GM19372 (cell line): ENCODE measurements at regions not wholly inside any gene's neighbourhood (a gene's known extent, or its start where the extent isn't known, plus 50 kb on each side); places are given as distances from the start of the nearest gene placed in this dataset.
"Not testable (repeated sequence)": the region's sequence is repeated elsewhere in the genome, so short reads cannot be mapped to it uniquely, and the experiment has no call there.

Source experiments
- ATAC-seq: cut with Tn5 transposase; IDR thresholded peaks from one replicate; pipeline ENCODE4 v1.9.1; 2021; ENCODE audit warnings: mild to moderate bottlenecking, low read depth, moderate library complexity; ENCODE audit not compliant: unreplicated experiment

- no peak for ATAC-seq
These were observed 166.4 kb upstream of the GRIN3A start for GRCh38 chr9:101904845-101905244.

GRCh38 chr9:101902051-101902450 lies 163.6 kb upstream of the GRIN3A start:
- no peak for ATAC-seq

- ATAC-seq, result no peak
These were observed 158.7 kb upstream of the GRIN3A start for GRCh38 chr9:101897196-101897595.

GRCh38 chr9:101893661-101894646 lies 155.5 kb upstream of the GRIN3A start:
- no peak for ATAC-seq

- ATAC-seq, result no peak
These were observed 143.1 kb upstream of the GRIN3A start for GRCh38 chr9:101881508-101881907.

GRCh38 chr9:101880846-101881245 lies 142.4 kb upstream of the GRIN3A start:
- ATAC-seq, result no peak

- ATAC-seq, result no peak
These were observed 140.3 kb upstream of the GRIN3A start for GRCh38 chr9:101878734-101879133.

- ATAC-seq, result no peak
These were observed 139.0 kb upstream of the GRIN3A start for GRCh38 chr9:101877439-101877838.

GRCh38 chr9:101861472-101861871 lies 123.0 kb upstream of the GRIN3A start:
- ATAC-seq, result no peak

GRCh38 chr9:101860920-101861319 lies 122.5 kb upstream of the GRIN3A start:
- no peak for ATAC-seq

- no peak for ATAC-seq
These were observed 121.2 kb upstream of the GRIN3A start for GRCh38 chr9:101859620-101860019.

- no peak for ATAC-seq
These were observed 119.6 kb upstream of the GRIN3A start for GRCh38 chr9:101858026-101858425.

- ATAC-seq, result no peak
These were observed 110.8 kb upstream of the GRIN3A start for GRCh38 chr9:101849102-101849707.

GRCh38 chr9:101848485-101848919 lies 110.1 kb upstream of the GRIN3A start:
- no peak for ATAC-seq

GRCh38 chr9:101846161-101846560 lies 107.7 kb upstream of the GRIN3A start:
- no peak for ATAC-seq

- ATAC-seq, result no peak
These were observed 102.3 kb upstream of the GRIN3A start for GRCh38 chr9:101840694-101841188.

GRCh38 chr9:101838988-101839387 lies 100.5 kb upstream of the GRIN3A start:
- not testable (repeated sequence) for ATAC-seq

- no peak for ATAC-seq
These were observed 97.6 kb upstream of the GRIN3A start for GRCh38 chr9:101836021-101836420.

- no peak for ATAC-seq
These were observed 94.0 kb upstream of the GRIN3A start for GRCh38 chr9:101832486-101832885.

- not testable (repeated sequence) for ATAC-seq
These were observed 83.0 kb upstream of the GRIN3A start for GRCh38 chr9:101821450-101821849.

GRCh38 chr9:101820983-101821382 lies 82.5 kb upstream of the GRIN3A start:
- not testable (repeated sequence) for ATAC-seq
